Heart left ventricle (tissue), 16 donors: ENCODE measurements at regions not wholly inside any gene's neighbourhood (a gene's known extent, or its start where the extent isn't known, plus 50 kb on each side); places are given as distances from the start of the nearest gene placed in this dataset.

Experiments
- ATAC-seq, 4 donors: fragments of 200-7000 bp; cut with Tn5 transposase; one replicate each; pipeline ENCODE4 v1.9.1; 2020 to 2022; ENCODE audit warnings: moderate library complexity in 4 of 4, mild to moderate bottlenecking in 3 of 4, moderate number of reproducible peaks in 1 of 4
- DNase-seq, 5 donors: peaks; one replicate each; pipeline ENCODE4 v3.0.0-alpha.2; 2020
- H3K27ac ChIP-seq, 12 donors: fragments of 200-600 bp; sonication (generic) in 4 of 12; one replicate each; pipeline versions ENCODE4 v1.5.0 to v1.8.0; 2016 to 2022; ENCODE audit warnings: mild to moderate bottlenecking in 2 of 12
- H3K27me3 ChIP-seq, 9 donors: fragments of 200-600 bp; sonication (generic) in 2 of 9; one replicate each; pipeline versions ENCODE4 v1.5.1 to v1.8.0; 2016 to 2022; ENCODE audit warnings: mild to moderate bottlenecking in 3 of 9
- H3K36me3 ChIP-seq, 9 donors: fragments of 200-600 bp; sonication (generic) in 2 of 9; one replicate each; pipeline versions ENCODE4 v1.5.0 to v1.8.0; 2018 to 2022; ENCODE audit warnings: mild to moderate bottlenecking in 2 of 9
- H3K4me1 ChIP-seq, 12 donors: fragments of 200-600 bp; sonication (generic) in 4 of 12; one replicate each; pipeline versions ENCODE4 v1.5.0 to v1.8.0; 2016 to 2022; ENCODE audit warnings: mild to moderate bottlenecking in 3 of 12
- H3K4me3 ChIP-seq, 12 donors: fragments of 200-600 bp; sonication (generic) in 4 of 12; one replicate each; pipeline versions ENCODE4 v1.5.0 to v1.8.0; 2017 to 2022; ENCODE audit warnings: mild to moderate bottlenecking in 9 of 12, moderate library complexity in 4 of 12
- H3K9me3 ChIP-seq, 12 donors: fragments of 200-600 bp; sonication (generic) in 4 of 12; one replicate each; pipeline versions ENCODE4 v1.5.0 to v1.8.0; 2016 to 2022; ENCODE audit warnings: mild to moderate bottlenecking in 1 of 12
- POLR2A ChIP-seq, 2 donors: fragments of 450-650 bp; IDR thresholded peaks; one replicate each; pipeline ENCODE4 v1.6.1; 2017; ENCODE audit warnings: antibody characterized with exemption in 2 of 2, mild to moderate bottlenecking in 2 of 2, moderate library complexity in 2 of 2
- WGBS, 4 donors: extraction: QIAGEN DNeasy Blood & Tissue Kit in 2 of 4; methylation state at CpG; one replicate each; pipeline versions ENCODE4 v1.1.5 to v1.1.7; 2013 to 2018; 5-methylcytosine and 5-hydroxymethylcytosine counted together
- intact Hi-C, 10 donors: fragments of 100-400 bp; cut with DNase I; formaldehyde crosslinking; loops; one replicate each; pipeline versions ENCODE4 v1.11.1 to v1.14.2; 2022
- TF ChIP-seq, protein P1 (sequence below), 12 donors: fragments of 200-600 bp; sonication (generic) in 4 of 12; IDR thresholded peaks; one replicate each; pipeline versions ENCODE4 v1.5.0 to v1.8.0; 2018 to 2022; ENCODE audit warnings: antibody characterized with exemption in 12 of 12, mild to moderate bottlenecking in 5 of 12
- donor health status: ischemic (EF 13 %, LVEDD 7.1; RV severe dilation, severe dysfunction).
- donor health status: healthy with polysubstance abuse.
- donor health status: DM: no; HTN: yes; CAD: no.
- donor health status: DM: no; HTN: no; CAD: no.
- donor health status: ischemic (EF 25% LVEDD 6.9; RV normal size, moderate dysfunction).
- donor health status: ischemic (EF 25% LVEDD 5.7; RV mildly dilated, moderate dysfunction).
- donor health status: healthy.
- donor health status: DM: yes; HTN: yes; CAD: no.
- donor health status: ischemic (EF 35%, LVEDD 5.7; RV mildly dilated, moderate dysfunction).
- donor health status: nonischemic (EF 11% LVEDD 7.7; RV severe dilation, severe dysfunction).
- donor health status: DM: yes; HTN: yes; CAD: no.
- donor health status: PGD.
- donor health status: ischemic (EF 29% LVEDD 5.4; RV normal size, mild dysfunction).
- donor health status: nonischemic (EF 23%, LVEDD 6.1; RV moderate dilation, normal function).

DNA sequence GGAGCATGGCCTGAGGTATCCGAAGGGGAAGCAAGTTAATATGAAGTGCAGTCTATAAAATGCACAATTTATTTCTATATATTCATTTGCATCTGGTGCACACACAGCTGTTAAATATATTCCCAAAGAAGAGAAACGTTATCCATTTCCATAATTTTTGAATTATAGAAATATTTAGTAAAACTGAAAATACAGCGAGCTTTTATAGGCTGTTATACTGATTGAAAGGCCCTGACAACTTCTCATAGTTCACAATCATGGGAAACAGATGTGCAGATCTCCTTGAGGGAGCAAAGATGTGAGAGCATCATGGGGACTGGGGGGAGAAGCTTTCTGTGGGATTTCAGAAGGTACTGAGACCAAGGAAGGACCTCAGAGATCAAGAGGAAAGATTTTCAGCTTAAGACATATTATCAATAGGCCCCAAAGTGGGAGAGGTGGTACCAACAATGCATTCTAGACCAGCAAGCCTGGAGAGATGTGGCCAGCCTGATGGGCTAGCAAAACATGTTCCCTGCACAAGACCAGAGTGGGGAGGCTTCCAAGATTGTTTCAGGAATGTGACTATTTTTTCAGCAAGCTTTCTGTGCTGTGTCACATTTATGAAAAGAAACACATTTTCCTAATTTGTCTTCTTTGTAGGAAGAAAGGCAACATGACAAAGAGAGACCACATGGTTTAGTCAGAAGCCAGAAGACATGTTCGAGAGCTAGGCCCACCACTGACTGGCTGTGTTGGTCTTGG lies 256.0 kb upstream of the SFRP2 start:
- H3K4me3 ChIP-seq, result no peak overlapping the region
- H3K36me3 ChIP-seq, result no peaks in the 10 kb centered on the region
- intact Hi-C loops, result loop anchor here in 1 of 10 donors (10.0 kb wide), 1 partner anchor 250 kb away; no protein-coding TSS in a partner anchor
- H3K27me3 ChIP-seq, result no peaks in the 10 kb centered on the region
- WGBS, 4 donors, result 73 to 83% (median 76%) methylated on average over 4 of the region's 4 CpGs
- no peaks in the 10 kb centered on the region for H3K9me3 ChIP-seq
- H3K27ac ChIP-seq, result no peak overlapping the region
- DNase-seq (no peak), ATAC-seq (no peak)
- no peaks in the 10 kb centered on the region for H3K4me1 ChIP-seq
- TF ChIP-seq, protein P1, sequence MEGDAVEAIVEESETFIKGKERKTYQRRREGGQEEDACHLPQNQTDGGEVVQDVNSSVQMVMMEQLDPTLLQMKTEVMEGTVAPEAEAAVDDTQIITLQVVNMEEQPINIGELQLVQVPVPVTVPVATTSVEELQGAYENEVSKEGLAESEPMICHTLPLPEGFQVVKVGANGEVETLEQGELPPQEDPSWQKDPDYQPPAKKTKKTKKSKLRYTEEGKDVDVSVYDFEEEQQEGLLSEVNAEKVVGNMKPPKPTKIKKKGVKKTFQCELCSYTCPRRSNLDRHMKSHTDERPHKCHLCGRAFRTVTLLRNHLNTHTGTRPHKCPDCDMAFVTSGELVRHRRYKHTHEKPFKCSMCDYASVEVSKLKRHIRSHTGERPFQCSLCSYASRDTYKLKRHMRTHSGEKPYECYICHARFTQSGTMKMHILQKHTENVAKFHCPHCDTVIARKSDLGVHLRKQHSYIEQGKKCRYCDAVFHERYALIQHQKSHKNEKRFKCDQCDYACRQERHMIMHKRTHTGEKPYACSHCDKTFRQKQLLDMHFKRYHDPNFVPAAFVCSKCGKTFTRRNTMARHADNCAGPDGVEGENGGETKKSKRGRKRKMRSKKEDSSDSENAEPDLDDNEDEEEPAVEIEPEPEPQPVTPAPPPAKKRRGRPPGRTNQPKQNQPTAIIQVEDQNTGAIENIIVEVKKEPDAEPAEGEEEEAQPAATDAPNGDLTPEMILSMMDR (IDR thresholded peaks at IDR 0.05), result no peak
- no peak for TF ChIP-seq POLR2A (IDR thresholded peaks at IDR 0.05)

DNA sequence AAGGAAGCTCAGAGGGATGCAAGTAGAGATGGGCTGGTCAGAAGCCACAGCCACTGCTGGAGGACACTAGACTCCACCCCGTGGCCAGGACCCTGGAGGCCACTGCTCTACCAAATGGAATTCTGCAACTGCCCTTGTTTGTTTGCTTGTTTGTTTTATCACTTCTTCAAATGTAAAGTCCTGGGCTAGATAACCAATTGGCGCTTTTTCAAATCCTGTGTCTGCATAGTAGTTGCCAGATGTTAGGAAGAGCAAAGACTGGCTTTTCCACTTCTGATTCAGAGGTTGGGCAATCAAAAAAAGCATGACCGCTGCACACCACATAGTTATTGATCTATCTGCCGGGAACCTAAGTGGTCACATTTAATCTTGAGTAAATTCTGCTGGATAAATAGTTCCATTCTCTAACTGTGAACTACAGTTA lies 255.2 kb upstream of the SFRP2 start:
- DNase-seq (no peak), ATAC-seq (no peak)
- Histone ChIP-seq H3K27ac (no peak overlapping the region), H3K4me1 (no peaks in the 10 kb centered on the region), H3K4me3 (no peak overlapping the region), H3K27me3 (no peaks in the 10 kb centered on the region), H3K36me3 (no peaks in the 10 kb centered on the region), H3K9me3 (no peaks in the 10 kb centered on the region)
- 79 to 88% (median 88%) methylated on average over 4 of the region's 4 CpGs for WGBS, 4 donors
- TF ChIP-seq POLR2A (IDR thresholded peaks at IDR 0.05), result no peak
- TF ChIP-seq, protein P1 (IDR thresholded peaks at IDR 0.05), result no peak
- intact Hi-C loops, result loop anchor here in 1 of 10 donors (10.0 kb wide), 1 partner anchor 249 kb away; no protein-coding TSS in a partner anchor

- no peak for ATAC-seq
- Histone ChIP-seq H3K27me3 (no peaks in the 10 kb centered on the region), H3K36me3 (no peaks in the 10 kb centered on the region), H3K4me1 (no peaks in the 10 kb centered on the region), H3K9me3 (no peaks in the 10 kb centered on the region), H3K4me3 (no peak overlapping the region), H3K27ac (no peak overlapping the region)
- no peak for DNase-seq
- TF ChIP-seq, protein P1 (IDR thresholded peaks at IDR 0.05), result no peak
- no peak for TF ChIP-seq POLR2A (IDR thresholded peaks at IDR 0.05)
- intact Hi-C loops, result loop anchor here in 1 of 10 donors (10.0 kb wide), 1 partner anchor 247 kb away; no protein-coding TSS in a partner anchor
- 83 to 84% (median 83%) methylated on average over 5 of the region's 5 CpGs for whole genome bisulfite sequencing, 4 donors
Measured at GRCh38 chr4:154041640-154042039, 252.8 kb upstream of the SFRP2 start.

DNA sequence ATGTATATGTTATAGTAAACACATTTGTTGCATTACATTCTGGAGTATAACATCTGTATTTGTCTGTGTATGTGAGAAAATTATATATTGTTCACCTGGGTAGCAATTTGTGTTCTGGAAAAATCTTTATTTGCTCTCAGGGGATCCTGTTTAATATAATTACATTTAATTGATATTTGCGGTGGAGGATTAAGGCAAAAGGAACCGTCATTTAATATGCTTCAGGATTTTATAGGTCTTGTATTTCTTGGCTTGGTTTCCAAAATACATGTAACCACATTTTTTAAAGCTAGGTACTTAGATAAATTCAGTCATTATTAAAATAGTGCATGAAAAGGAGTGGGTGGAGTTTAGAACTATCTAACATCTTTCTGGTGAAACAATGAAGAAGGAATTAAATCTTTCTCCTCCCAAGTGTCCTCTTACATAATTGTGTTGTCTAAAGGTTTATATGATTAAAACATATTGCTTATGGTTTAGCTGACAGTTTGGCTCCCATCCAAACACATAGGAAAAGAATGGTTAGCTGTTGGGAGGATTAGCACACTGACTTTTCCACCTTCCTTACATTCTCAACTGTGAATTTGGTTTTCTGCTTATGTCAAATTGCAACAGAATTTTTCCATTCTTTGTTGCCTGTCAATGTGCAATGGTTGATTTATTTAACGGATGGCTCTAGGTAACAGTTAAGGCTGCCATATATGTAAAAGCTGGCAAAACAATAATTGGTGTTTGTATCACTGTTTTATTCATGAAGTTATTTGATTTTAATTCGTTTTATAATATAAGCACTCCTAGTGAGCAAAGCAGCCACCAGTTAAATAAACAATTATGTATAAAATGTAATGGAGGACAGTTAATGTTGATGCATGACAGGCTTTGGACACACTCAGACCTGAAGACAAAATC lies 250.8 kb upstream of the SFRP2 start:
- Histone ChIP-seq H3K36me3 (no peaks in the 10 kb centered on the region), H3K27me3 (no peaks in the 10 kb centered on the region), H3K9me3 (no peaks in the 10 kb centered on the region), H3K4me3 (no peak overlapping the region), H3K4me1 (no peaks in the 10 kb centered on the region), H3K27ac (no peak overlapping the region)
- ATAC-seq, result no peak
- intact Hi-C loops, result loop anchor here in 1 of 10 donors (10.0 kb wide), 1 partner anchor 245 kb away; no protein-coding TSS in a partner anchor
- 68 to 76% (median 73%) methylated on average over 4 of the region's 4 CpGs for WGBS, 4 donors
- no peak for DNase-seq
- TF ChIP-seq POLR2A (IDR thresholded peaks at IDR 0.05), result no peak
- TF ChIP-seq, protein P1 (IDR thresholded peaks at IDR 0.05), result no peak
